Stimulated activated CD4-positive, alpha-beta T cell treated with anti-CD3 and anti-CD28 coated beads, Interleukin-2, amount 100 ng/mL, for 4 hours (primary cell): ENCODE measurements at regions not wholly inside any gene's neighbourhood (a gene's known extent, or its start where the extent isn't known, plus 50 kb on each side); places are given as distances from the start of the nearest gene placed in this dataset.

Experiments
- DNase-seq: peaks from one replicate; pipeline ENCODE4 v3.0.0-alpha.2; 2020; ENCODE audit warnings: low read depth

DNA sequence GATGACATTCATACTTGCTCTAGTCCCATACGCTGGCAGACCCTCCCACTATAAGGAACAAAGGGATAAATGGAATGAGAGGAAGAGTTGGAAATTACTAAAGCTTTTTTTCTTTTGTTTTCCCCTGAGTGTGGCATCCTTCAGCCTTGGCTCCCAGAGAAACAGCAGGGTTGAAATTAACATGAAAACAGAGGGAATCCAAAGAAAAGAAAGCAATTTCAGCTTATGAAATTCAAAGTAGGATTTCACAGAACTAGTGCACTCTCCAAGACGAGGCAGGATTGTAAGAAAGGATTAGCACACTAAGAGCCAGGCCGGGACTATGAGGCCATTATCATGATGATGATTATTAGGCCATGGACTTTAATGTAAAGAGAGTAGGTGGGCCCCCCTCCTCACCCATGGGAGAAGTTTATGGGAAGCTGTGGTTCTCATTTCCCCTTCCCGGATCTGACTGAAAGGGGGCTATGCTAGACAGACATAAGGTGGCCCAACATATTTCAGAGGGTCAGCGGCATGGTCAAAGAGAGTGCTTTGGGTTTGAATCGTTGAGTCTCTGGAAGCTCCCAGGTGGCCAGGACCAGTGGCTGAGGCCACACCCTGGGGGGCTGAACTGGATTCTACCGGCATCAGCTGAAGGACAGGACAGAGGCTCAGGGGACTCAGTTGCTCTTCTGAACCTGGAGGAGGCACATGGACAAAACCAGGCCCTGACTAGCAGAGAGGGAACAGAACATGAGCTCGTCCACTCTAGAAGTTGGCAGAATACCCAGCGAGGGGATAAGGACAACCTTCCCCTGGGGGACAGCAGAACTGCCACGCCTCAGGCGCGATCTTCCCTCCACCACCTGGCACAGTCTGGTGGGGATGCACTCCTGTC is 100.1 kb upstream of the ARL4C start:
- no peak for DNase-seq

GRCh38 chr2:234595829-234596228 is 98.9 kb upstream of the ARL4C start:
- DNase-seq, result no peak

- no peak for DNase-seq
Observed at GRCh38 chr2:234594715-234595114, 97.8 kb upstream of the ARL4C start.

GRCh38 chr2:234593636-234594035 is 96.8 kb upstream of the ARL4C start:
- no peak for DNase-seq

GRCh38 chr2:234592541-234592940 is 95.7 kb upstream of the ARL4C start:
- DNase-seq, result no peak

DNA sequence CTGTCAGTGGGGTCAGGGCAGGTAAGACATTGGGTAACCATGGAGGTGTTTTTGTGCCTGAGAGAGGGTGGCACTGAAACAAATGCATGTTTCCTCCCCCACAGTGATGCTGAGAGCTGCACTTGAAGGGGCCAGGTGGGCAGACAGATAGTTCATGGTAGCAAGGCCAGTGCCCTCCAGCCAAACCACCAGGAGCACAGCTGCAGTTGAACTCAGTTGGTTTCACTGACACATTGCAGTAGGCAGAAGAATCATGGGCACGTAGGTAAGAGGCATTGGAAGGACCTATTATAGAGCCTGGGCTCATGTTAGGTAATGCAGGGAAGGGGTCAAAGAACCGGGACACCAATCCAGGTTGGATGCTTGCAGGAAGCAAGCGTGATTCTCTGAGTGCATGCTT is 93.2 kb upstream of the ARL4C start:
- no peak for DNase-seq

DNA sequence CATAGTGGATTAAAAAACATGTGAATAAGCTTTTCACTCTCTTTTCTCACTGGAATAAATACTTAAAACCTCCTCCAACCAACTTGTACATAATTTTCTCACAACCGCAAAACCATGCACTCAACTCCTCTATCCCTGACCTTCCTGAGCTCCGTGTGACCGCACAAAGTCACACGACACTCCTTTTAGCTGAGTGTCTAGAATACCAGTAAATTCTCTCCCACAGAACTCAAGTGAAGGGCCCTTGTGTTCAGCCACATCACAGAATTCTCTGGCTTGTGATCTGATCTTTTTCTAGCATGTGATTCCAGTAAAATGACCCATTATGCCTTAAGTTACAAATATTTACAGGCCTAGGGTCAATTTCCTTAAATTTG is 91.2 kb upstream of the ARL4C start:
- DNase-seq, result no peak

DNA sequence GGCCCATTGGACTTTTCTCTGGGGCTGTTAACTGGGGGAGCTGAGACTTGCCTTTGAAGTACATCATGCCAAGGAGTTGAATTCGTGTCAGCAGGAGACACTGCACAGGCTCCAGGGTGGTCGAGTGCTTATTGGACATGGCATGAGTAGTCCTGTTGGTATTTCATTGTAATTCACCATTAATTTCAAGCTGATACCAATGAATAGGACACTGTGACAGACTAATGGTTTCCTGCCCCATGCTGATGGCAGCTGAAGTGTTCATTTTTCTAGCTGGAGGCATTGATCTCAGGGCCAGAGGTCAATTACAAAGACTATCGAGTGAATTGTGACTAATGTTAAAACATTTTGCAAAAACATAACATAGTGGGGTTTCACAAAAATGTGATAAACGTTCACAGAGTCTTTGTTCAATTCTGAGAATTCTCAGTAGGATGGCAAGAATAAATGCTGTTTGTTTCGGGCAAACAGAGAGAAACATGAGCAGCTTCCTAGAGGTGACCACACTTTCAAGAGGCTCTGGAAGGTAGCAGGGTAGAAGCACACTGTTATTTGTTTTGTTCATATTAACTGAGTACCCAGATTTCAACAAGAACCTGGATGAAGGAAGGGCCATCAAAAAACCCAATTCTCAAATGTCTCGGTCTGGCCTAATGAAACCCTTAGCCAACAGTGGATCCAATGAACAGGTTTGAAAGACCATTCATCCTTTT is 90.6 kb upstream of the ARL4C start:
- DNase-seq, result no peak

- DNase-seq, result no peak
Observed at GRCh38 chr2:234583331-234583730, 86.5 kb upstream of the ARL4C start.

GRCh38 chr2:234580686-234581085 is 83.8 kb upstream of the ARL4C start:
- DNase-seq, result no peak

- DNase-seq, result no peak
Observed at GRCh38 chr2:234579231-234579962, 82.5 kb upstream of the ARL4C start.

GRCh38 chr2:234578389-234578788 is 81.5 kb upstream of the ARL4C start:
- DNase-seq, result no peak

DNA sequence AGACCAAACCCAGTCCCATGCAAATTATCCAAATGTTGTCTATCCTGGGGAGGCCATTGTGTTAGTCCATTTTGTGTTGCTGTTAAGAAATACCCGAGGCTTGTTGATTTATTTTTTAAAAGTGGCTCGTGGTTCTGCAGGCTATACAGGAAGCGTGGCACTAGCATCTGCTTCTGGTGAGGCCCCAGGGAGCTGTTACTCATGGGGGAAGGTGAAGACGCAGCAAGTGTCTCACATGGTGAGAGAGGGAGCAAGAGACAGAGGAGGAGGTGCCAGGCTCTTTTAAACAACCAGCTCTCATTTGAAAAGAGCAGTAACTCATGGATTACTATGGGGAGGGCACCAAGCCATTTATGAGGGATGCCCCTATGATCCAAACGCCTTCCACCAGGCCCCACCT is 80.3 kb upstream of the ARL4C start:
- DNase-seq, result no peak

GRCh38 chr2:234571620-234572407 is 74.9 kb upstream of the ARL4C start:
- DNase-seq, result no peak

- DNase-seq, result no peak
Observed at GRCh38 chr2:234570476-234570875, 73.6 kb upstream of the ARL4C start.

DNA sequence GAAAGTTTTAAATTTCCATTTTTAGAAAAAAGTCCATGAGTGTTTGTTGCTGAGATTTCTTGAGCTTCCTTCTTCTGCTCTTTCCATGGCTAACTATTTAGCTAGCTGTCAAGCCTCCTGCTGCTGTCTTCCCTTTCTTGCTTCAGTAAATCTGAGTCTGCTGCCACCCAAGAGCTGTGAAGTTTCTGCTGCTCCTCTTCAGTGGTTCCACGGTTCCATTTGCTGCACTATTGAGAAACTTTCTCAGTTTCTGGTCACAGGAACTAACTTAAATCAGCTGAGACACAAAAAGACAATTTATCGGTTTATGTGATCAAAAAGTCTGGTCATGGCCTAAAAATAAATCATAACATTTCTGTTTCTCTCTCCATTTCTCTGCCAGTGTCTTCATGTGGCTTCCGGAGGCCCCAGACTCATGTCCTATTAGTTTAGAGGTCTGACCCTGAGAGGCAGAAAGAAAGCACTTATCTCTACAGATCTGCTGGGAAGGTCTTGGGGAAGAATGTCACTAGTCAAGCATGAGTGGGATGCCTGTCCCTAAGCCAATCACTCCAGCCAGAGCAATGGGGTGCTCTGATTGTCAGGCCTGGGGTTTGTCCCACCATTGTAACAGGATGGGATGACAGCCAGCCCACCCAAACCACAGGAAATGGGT is 73.0 kb upstream of the ARL4C start:
- DNase-seq, result no peak

GRCh38 chr2:234566622-234567021 is 69.7 kb upstream of the ARL4C start:
- DNase-seq, result no peak

GRCh38 chr2:234565842-234566619 is 69.2 kb upstream of the ARL4C start:
- no peak for DNase-seq

- DNase-seq, result no peak
Observed at GRCh38 chr2:234565201-234565600, 68.3 kb upstream of the ARL4C start.

DNA sequence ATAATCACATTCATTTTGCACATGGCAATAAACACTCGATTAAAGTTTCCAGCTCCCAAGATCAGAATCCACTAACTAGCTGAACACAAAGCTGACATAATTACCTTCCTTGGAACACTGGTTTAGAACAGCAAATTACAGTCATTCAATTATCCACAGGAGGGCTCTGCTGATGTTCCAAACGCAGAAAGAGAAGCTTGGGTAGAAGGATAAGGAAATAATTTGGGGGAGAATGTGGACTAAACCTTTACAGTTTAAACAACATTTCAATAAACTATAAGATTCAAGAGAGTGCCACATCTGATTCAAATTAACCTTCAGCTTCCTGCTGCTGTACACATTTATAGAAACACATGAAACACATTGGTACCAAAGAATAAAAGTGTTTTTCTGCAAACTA is 67.8 kb upstream of the ARL4C start:
- no peak for DNase-seq

GRCh38 chr2:234559609-234560008 is 62.7 kb upstream of the ARL4C start:
- no peak for DNase-seq
